Caco-2 (cell line): ENCODE measurements at regions not wholly inside any gene's neighbourhood (a gene's known extent, or its start where the extent isn't known, plus 50 kb on each side); places are given as distances from the start of the nearest gene placed in this dataset.
A peak's percentile ranks its signal among the peaks of the same experiment; 100 is the strongest.

Experiments used
- BruUV-seq: library from RNA; stranded (reverse); fragments of 400-500 nt; replicated peaks from 2 replicates; lab custom pipeline; 2021; lab: Mats Ljungman, UMichigan
- CTCF ChIA-PET: fragments of 300-600 bp; sonication (Branson Sonifier 250); formaldehyde crosslinking; loops from one replicate; lab custom pipeline; 2022; ENCODE audit warnings: antibody characterized with exemption; lab: Charles Lee
- POLR2A ChIA-PET: fragments of 300-600 bp; sonication (Branson Sonifier 250); formaldehyde crosslinking; loops from one replicate; lab custom pipeline; 2022; ENCODE audit warnings: antibody characterized with exemption; lab: Charles Lee
- DNase-seq, 2 experiments: peaks; one replicate each; pipeline versions ENCODE4 v3.0.0 to v3.0.0-alpha.2; 2020 to 2022
- H3K27me3 ChIP-seq: replicated peaks from 2 replicates; pipeline ENCODE4 v1.6.0; 2011; ENCODE audit warnings: low read length; ENCODE audit not compliant: control insufficient read depth, insufficient read depth
- H3K36me3 ChIP-seq: 2 replicates; pipeline ENCODE4 v1.5.1; 2011; ENCODE audit warnings: low read length; ENCODE audit not compliant: control insufficient read depth, insufficient read depth
- H3K4me1 ChIP-seq: fragments of 250-450 bp; sonication (Bioruptor Pico); 2 replicates; pipeline ENCODE4 v1.5.1; 2020; ENCODE audit warnings: mild to moderate bottlenecking
- H3K4me3 ChIP-seq: 2 replicates; pipeline ENCODE4 v1.5.1; 2011; ENCODE audit warnings: low read depth, mild to moderate bottlenecking, control low read depth, low read length
- H3K9me3 ChIP-seq: fragments of 250-450 bp; sonication (Bioruptor Pico); 2 replicates; pipeline ENCODE4 v1.5.1; 2020; ENCODE audit warnings: mild to moderate bottlenecking, moderate library complexity
- H3K27ac Mint-ChIP-seq: one replicate; pipeline ENCODE4 v1.8.0; 2022; ENCODE audit warnings: mixed read lengths; ENCODE audit not compliant: unreplicated experiment
- H3K27me3 Mint-ChIP-seq: one replicate; pipeline ENCODE4 v1.8.0; 2022; ENCODE audit warnings: mixed read lengths; ENCODE audit not compliant: insufficient read depth, unreplicated experiment
- H3K36me3 Mint-ChIP-seq: one replicate; pipeline ENCODE4 v1.8.0; 2022; ENCODE audit warnings: mild to moderate bottlenecking, mixed read lengths; ENCODE audit not compliant: insufficient read depth, unreplicated experiment
- H3K4me1 Mint-ChIP-seq: one replicate; pipeline ENCODE4 v1.8.0; 2022; ENCODE audit warnings: low read depth, mixed read lengths; ENCODE audit not compliant: unreplicated experiment
- H3K4me3 Mint-ChIP-seq: one replicate; pipeline ENCODE4 v1.8.0; 2022; ENCODE audit warnings: mild to moderate bottlenecking, moderate library complexity, mixed read lengths; ENCODE audit not compliant: unreplicated experiment
- H3K9me3 Mint-ChIP-seq: one replicate; pipeline ENCODE4 v1.8.0; 2022; ENCODE audit warnings: mixed read lengths; ENCODE audit not compliant: unreplicated experiment
- intact Hi-C: fragments of 100-400 bp; cut with micrococcal nuclease; formaldehyde crosslinking; loops from one replicate; pipeline ENCODE4 v1.10.0; 2022; ENCODE audit not compliant: unreplicated experiment
- TF ChIP-seq, protein P1 (sequence below), 2 experiments: fragments of 200-600 bp in 1 of 2; IDR thresholded peaks; 1 replicate in 1 of 2; 2 replicates in 1 of 2; pipeline versions ENCODE4 v1.5.1 to v1.8.0; 2011 to 2022; ENCODE audit warnings: antibody characterized with exemption in 1 of 2, control low read depth in 1 of 2, inconsistent platforms in 1 of 2, low read depth in 1 of 2, low read length in 1 of 2, mild to moderate bottlenecking in 1 of 2, moderate library complexity in 1 of 2; ENCODE audit not compliant: insufficient read depth in 1 of 2, severe bottlenecking in 1 of 2, unreplicated experiment in 1 of 2

DNA sequence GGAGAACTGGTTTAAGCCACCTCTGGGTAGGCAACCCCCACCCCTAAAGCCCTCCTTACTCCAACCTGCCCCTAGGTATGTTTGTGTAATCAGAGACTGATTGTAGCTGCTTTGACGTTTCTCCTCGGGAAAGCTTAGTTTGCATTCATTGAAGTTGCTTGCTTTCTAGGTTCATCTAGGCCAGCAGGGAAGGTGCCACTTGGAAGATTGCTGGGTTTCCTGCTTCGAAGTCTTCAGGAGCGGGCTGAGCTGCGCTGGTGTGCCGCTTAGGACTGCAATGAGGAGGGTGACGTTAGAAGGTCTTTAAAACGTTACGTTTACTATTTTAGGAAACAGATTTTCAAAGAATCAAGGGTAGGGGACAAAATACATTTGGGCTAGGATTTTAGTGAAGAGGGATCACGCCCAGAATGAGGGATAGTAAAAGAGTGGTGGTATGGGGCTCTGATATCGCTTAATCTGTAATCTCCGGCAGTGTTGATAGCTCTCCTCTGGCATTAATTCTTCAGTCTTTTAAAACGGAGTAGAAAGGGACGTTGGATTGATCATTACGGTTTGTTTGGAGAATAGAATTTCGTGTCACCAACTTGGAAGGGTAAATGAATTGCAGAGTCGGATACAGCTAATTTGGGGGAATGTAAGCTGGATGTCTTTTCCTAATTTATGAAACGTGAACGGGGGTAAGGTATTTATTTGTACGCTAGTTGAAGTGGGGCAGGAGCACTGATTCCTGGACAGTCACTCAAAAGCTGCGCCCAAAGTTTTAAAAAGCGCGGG is 92.6 kb upstream of the PRDM1 start:
- Mint-ChIP-seq H3K27me3 (no peaks in the 10 kb centered on the region), H3K4me3 (peak overlapping the region; percentile 73), H3K36me3 (peaks cover 5% of the 10 kb centered on the region), H3K27ac (no peak overlapping the region), H3K4me1 (peaks cover 26% of the 10 kb centered on the region), H3K9me3 (no peaks in the 10 kb centered on the region)
- ChIA-PET CTCF (interaction anchor here (2.1 kb wide), 1 partner anchor 92 kb away, joined by 8 read pairs; the partner anchor contains the start of gene PRDM1), POLR2A (interaction anchor here (0.9 kb wide), 1 partner anchor 10 kb away, joined by 4 read pairs; no protein-coding TSS in a partner anchor)
- BruUV-seq = no TSS peak
- Histone ChIP-seq H3K4me3 (no peak overlapping the region), H3K9me3 (no peaks in the 10 kb centered on the region), H3K4me1 (peaks cover 16% of the 10 kb centered on the region; the same call in 1 of the 2 replicates), H3K27me3 (no peaks in the 10 kb centered on the region), H3K36me3 (no peaks in the 10 kb centered on the region)
- intact Hi-C loops = loop anchor here (5.0 to 10.0 kb wide), 4 partner anchors 56 to 509 kb away; no protein-coding TSS in a partner anchor
- TF ChIP-seq, protein P1, sequence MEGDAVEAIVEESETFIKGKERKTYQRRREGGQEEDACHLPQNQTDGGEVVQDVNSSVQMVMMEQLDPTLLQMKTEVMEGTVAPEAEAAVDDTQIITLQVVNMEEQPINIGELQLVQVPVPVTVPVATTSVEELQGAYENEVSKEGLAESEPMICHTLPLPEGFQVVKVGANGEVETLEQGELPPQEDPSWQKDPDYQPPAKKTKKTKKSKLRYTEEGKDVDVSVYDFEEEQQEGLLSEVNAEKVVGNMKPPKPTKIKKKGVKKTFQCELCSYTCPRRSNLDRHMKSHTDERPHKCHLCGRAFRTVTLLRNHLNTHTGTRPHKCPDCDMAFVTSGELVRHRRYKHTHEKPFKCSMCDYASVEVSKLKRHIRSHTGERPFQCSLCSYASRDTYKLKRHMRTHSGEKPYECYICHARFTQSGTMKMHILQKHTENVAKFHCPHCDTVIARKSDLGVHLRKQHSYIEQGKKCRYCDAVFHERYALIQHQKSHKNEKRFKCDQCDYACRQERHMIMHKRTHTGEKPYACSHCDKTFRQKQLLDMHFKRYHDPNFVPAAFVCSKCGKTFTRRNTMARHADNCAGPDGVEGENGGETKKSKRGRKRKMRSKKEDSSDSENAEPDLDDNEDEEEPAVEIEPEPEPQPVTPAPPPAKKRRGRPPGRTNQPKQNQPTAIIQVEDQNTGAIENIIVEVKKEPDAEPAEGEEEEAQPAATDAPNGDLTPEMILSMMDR (IDR thresholded peaks at IDR 0.05; ENCODE audit: insufficient read depth in 1 of 2, low read depth in 1 of 2, low read length in 1 of 2, severe bottlenecking in 1 of 2, unreplicated experiment in 1 of 2) = no peak
- no peak for DNase-seq

DNA sequence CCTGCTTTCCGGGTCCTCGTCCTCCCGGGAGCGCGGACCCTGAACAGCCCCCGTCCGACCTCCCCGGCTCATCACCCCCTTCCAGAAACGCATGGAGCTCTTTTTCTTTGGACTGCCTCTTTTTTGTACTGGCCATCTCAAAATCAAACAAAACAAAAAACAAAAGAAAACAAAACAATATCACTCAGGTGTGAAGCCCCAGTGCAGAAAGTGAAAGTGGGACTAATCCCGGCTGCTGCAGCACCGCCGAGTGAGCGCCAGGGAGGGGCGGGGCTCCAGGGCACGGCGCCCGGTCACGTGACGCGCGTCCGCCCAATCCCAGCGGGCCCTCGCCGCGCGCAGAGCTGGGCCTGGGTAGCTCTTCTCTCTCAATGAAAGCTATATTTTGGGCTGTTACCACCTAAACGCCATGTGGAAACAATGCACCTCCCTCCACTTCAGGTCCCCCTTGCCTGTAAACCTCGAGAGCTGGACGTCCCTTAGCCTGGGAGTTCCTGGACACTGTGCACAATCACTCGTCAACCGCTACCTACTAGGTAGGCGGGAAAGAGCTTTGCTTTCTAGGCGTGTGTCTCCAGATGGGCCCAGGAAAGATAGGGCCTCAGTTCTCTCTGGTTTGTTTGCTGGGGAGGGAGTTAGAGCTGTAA is 93.7 kb upstream of the PRDM1 start:
- ChIA-PET POLR2A (interaction anchor here (0.6 to 0.9 kb wide), 3 partner anchors 9 to 97 kb away, joined by 3 to 6 read pairs (median 4); no protein-coding TSS in a partner anchor), CTCF (interaction anchor here (0.8 to 2.1 kb wide), 3 partner anchors 9 to 94 kb away, joined by 3 to 8 read pairs (median 4); partner anchors contain the start of gene PRDM1)
- Mint-ChIP-seq H3K27me3 (no peaks in the 10 kb centered on the region), H3K36me3 (peaks cover 5% of the 10 kb centered on the region), H3K9me3 (no peaks in the 10 kb centered on the region), H3K27ac (peak overlapping the region; percentile 73), H3K4me1 (peaks cover 33% of the 10 kb centered on the region), H3K4me3 (peak overlapping the region; percentile 73)
- no peaks in the 10 kb centered on the region for H3K36me3 ChIP-seq
- H3K4me1 ChIP-seq = peaks cover 16% of the 10 kb centered on the region; the same call in 1 of the 2 replicates
- TF ChIP-seq, protein P1 (IDR thresholded peaks at IDR 0.05; ENCODE audit: insufficient read depth in 1 of 2, low read depth in 1 of 2, low read length in 1 of 2, severe bottlenecking in 1 of 2, unreplicated experiment in 1 of 2) = no peak
- H3K4me3 ChIP-seq = peak overlapping the region; percentile 51
- no peaks in the 10 kb centered on the region for H3K27me3 ChIP-seq
- no TSS peak for BruUV-seq
- DNase-seq = peak; percentile 75 to 88
- intact Hi-C loops = loop anchor here (1.0 to 10.0 kb wide), 7 partner anchors 55 to 508 kb away; no protein-coding TSS in a partner anchor
- H3K9me3 ChIP-seq = no peaks in the 10 kb centered on the region
